Parathyroid adenoma (tissue), 2 donors: ENCODE measurements at regions not wholly inside any gene's neighbourhood (a gene's known extent, or its start where the extent isn't known, plus 50 kb on each side); places are given as distances from the start of the nearest gene placed in this dataset.

ENCODE experiments used
- H2AFZ ChIP-seq: fragments of 300-600 bp; sonication (generic); one replicate; pipeline ENCODE4 v1.7.0; 2017; ENCODE audit warnings: antibody characterized with exemption, mild to moderate bottlenecking
- H3K27ac ChIP-seq: fragments of 300-600 bp; sonication (generic); one replicate; pipeline ENCODE4 v1.7.0; 2017
- H3K27me3 ChIP-seq: fragments of 300-600 bp; sonication (generic); one replicate; pipeline ENCODE4 v1.7.0; 2017; ENCODE audit warnings: low read length; ENCODE audit not compliant: control insufficient read depth, insufficient read depth
- H3K36me3 ChIP-seq: fragments of 300-600 bp; sonication (generic); one replicate; pipeline ENCODE4 v1.7.0; 2017; ENCODE audit warnings: low read length; ENCODE audit not compliant: control insufficient read depth, insufficient read depth
- H3K4me1 ChIP-seq: fragments of 300-600 bp; sonication (generic); one replicate; pipeline ENCODE4 v1.7.0; 2017; ENCODE audit warnings: control low read depth
- H3K4me2 ChIP-seq: fragments of 300-600 bp; sonication (generic); one replicate; pipeline ENCODE4 v1.7.0; 2017; ENCODE audit warnings: low read length
- H3K4me3 ChIP-seq: fragments of 300-600 bp; sonication (generic); one replicate; pipeline ENCODE4 v1.7.0; 2017; ENCODE audit warnings: low read depth, low read length
- H3K79me2 ChIP-seq: fragments of 300-600 bp; sonication (generic); one replicate; pipeline ENCODE4 v1.7.0; 2017; ENCODE audit warnings: control low read depth
- H3K9ac ChIP-seq: fragments of 300-600 bp; sonication (generic); one replicate; pipeline ENCODE4 v1.7.0; 2017; ENCODE audit warnings: mild to moderate bottlenecking
- H3K9me3 ChIP-seq: fragments of 300-600 bp; sonication (generic); one replicate; pipeline ENCODE4 v1.7.0; 2017; ENCODE audit warnings: low read length; ENCODE audit not compliant: control insufficient read depth
- TF ChIP-seq, protein P1 (sequence below): fragments of 300-600 bp; sonication (generic); IDR thresholded peaks from one replicate; pipeline ENCODE4 v1.7.0; 2017; ENCODE audit warnings: antibody characterized with exemption, mild to moderate bottlenecking
- donor health status: primary hyperparathyroidism.

DNA sequence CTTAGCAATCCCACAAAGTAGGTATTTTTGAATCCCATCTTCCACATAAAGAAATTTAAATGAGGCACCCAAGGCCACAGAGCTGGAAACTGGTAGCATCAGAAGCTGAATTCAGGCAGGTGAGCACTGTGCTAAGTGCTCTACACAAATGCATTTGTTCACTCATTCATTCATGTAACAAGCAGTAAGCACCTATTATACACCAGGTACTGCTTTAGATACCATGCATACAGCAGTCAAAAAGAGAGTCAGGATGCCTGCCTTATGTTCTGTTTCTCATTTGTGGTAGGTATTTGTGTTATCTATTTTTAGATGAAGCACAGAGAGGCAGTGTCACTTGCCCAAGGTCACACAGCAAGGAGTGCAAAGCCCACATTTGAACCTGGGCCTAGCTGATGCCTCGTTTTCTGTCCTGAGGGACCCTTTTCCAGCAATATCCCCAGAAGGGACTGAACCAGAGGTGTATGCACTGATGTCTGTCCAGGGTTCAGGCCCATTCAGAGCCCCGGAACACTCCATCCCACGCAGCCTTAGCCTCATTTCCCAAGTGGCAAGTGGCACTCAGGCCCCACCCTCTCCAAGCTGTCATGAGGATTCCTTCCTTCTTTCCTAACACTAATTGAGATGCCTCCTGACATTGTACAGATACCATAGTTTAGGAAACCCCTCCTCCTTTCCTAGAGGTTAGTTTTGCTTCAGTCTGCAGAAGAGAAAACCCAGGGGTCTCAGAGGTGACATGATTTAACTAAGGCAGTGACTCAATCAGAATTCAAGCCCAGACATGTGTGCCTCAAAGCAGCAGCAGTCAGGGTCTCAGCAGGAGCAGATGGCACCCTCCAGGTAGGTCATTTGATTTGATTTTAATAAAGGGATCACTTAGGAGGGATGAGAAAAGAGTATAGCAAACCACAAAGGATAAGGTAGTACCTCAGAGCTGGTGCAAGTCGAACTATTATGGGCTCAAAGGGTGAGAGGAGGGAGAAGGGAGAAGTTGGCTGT, 61.2 kb upstream of the SIRPA start:
- Histone ChIP-seq H3K27ac (no peak overlapping the region), H3K79me2 (no peaks in the 10 kb centered on the region), H3K9me3 (no peaks in the 10 kb centered on the region), H2AFZ (no peak overlapping the region), H3K4me3 (no peak overlapping the region), H3K27me3 (no peaks in the 10 kb centered on the region), H3K9ac (no peak overlapping the region), H3K4me2 (no peak overlapping the region), H3K36me3 (no peaks in the 10 kb centered on the region), H3K4me1 (no peaks in the 10 kb centered on the region)
- TF ChIP-seq, protein P1, sequence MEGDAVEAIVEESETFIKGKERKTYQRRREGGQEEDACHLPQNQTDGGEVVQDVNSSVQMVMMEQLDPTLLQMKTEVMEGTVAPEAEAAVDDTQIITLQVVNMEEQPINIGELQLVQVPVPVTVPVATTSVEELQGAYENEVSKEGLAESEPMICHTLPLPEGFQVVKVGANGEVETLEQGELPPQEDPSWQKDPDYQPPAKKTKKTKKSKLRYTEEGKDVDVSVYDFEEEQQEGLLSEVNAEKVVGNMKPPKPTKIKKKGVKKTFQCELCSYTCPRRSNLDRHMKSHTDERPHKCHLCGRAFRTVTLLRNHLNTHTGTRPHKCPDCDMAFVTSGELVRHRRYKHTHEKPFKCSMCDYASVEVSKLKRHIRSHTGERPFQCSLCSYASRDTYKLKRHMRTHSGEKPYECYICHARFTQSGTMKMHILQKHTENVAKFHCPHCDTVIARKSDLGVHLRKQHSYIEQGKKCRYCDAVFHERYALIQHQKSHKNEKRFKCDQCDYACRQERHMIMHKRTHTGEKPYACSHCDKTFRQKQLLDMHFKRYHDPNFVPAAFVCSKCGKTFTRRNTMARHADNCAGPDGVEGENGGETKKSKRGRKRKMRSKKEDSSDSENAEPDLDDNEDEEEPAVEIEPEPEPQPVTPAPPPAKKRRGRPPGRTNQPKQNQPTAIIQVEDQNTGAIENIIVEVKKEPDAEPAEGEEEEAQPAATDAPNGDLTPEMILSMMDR = no peak

DNA sequence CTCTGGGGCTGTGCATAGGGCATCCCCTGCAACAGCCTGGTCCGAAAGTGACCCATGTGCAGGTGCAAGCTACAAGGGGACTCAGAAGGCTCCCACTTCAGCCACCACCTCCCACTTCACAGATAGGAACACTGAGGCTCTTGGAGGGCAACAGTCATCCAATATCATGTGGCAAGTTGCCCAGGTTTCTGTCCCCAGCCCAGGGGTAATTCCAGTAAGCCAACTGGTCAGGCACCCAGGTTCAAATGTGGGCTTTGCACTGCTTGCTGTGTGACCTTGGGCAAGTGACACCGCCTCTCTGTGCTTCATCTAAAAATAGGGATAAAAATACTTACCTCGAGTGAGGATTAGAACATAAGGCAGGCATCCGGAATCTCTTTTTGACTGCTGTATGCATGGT, 62.0 kb upstream of the SIRPA start:
- Histone ChIP-seq H3K27me3 (no peaks in the 10 kb centered on the region), H3K36me3 (no peaks in the 10 kb centered on the region), H3K9ac (no peak overlapping the region), H3K9me3 (no peaks in the 10 kb centered on the region), H3K27ac (no peak overlapping the region), H3K4me1 (no peaks in the 10 kb centered on the region), H2AFZ (no peak overlapping the region), H3K4me3 (no peak overlapping the region), H3K79me2 (no peaks in the 10 kb centered on the region), H3K4me2 (no peak overlapping the region)
- TF ChIP-seq, protein P1 = no peak

DNA sequence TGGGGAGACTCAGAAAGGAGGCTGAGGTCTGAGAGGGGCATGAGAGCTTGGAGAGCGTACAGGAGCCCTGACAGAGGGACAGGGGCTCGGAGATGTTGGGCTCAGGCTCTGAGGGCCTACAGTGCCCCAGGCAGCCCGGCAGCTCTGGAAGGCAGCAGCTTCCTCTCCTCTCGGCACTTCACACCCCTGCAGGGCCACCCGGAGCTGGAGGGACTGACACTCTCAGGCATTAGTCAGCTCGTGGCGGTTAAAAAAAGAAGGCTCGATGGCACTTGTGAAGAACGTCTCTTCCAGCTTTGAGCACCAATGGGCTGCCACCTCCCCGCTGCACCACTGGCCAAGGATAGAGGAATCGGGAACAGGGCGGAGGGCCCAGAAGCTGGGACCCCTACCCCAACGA, 62.6 kb upstream of the SIRPA start:
- H3K4me1 ChIP-seq = no peaks in the 10 kb centered on the region
- no peak overlapping the region for H3K27ac ChIP-seq
- H3K4me3 ChIP-seq = no peak overlapping the region
- no peak overlapping the region for H2AFZ ChIP-seq
- H3K9ac ChIP-seq = no peak overlapping the region
- H3K4me2 ChIP-seq = no peak overlapping the region
- H3K79me2 ChIP-seq = no peaks in the 10 kb centered on the region
- no peaks in the 10 kb centered on the region for H3K9me3 ChIP-seq
- no peaks in the 10 kb centered on the region for H3K36me3 ChIP-seq
- no peaks in the 10 kb centered on the region for H3K27me3 ChIP-seq
- TF ChIP-seq, protein P1 = no peak

DNA sequence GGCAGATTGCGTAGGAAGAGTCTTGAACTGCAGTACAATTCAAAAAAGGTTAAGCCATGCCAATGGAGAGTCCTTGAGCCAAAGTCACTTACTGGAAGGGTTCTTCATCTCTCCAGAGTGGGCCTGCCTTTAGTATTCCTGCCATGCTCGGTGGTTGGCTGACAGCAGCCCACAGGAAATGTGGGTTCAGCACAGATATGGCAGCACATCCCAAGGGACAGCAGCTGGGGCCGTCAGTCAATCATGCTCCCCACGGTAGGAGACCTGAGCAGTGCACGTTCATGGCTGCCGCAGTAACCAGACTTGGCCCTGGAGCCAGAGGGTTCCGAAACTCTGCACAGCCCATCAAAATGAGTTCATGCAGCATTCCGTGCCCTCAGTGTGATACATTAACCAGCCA, 63.6 kb upstream of the SIRPA start:
- H3K4me2 ChIP-seq = no peak overlapping the region
- TF ChIP-seq, protein P1 = no peak
- no peaks in the 10 kb centered on the region for H3K4me1 ChIP-seq
- no peak overlapping the region for H3K4me3 ChIP-seq
- H3K79me2 ChIP-seq = no peaks in the 10 kb centered on the region
- no peak overlapping the region for H3K27ac ChIP-seq
- no peak overlapping the region for H2AFZ ChIP-seq
- no peaks in the 10 kb centered on the region for H3K9me3 ChIP-seq
- no peaks in the 10 kb centered on the region for H3K36me3 ChIP-seq
- H3K27me3 ChIP-seq = no peaks in the 10 kb centered on the region
- H3K9ac ChIP-seq = no peak overlapping the region

DNA sequence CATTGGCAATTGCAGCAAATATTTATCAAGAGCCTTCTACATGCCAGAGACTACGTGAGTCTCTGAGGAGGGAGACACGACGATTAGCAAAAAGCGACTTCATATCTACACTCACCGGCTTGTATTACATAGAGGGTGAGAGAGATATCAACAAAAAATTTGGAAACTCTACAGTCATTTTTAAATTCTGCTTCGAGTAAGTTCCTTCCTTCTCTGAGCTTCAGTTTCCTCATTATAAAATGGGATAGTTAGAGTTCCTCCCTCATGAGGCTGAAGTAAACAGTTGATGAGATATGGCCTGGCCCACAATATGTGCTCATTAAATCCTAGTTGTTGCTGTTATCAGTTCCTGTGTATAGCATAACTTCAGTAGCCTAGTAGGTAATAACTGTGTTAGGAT, 64.1 kb upstream of the SIRPA start:
- H2AFZ ChIP-seq = no peak overlapping the region
- TF ChIP-seq, protein P1 = no peak
- H3K27ac ChIP-seq = no peak overlapping the region
- H3K4me3 ChIP-seq = no peak overlapping the region
- no peaks in the 10 kb centered on the region for H3K4me1 ChIP-seq
- H3K4me2 ChIP-seq = no peak overlapping the region
- H3K36me3 ChIP-seq = no peaks in the 10 kb centered on the region
- H3K79me2 ChIP-seq = no peaks in the 10 kb centered on the region
- H3K9ac ChIP-seq = no peak overlapping the region
- no peaks in the 10 kb centered on the region for H3K27me3 ChIP-seq
- no peaks in the 10 kb centered on the region for H3K9me3 ChIP-seq
